ENCODE measurements at regions not wholly inside any gene's neighbourhood (a gene's known extent, or its start where the extent isn't known, plus 50 kb on each side); places are given as distances from the start of the nearest gene placed in this dataset.

DNA sequence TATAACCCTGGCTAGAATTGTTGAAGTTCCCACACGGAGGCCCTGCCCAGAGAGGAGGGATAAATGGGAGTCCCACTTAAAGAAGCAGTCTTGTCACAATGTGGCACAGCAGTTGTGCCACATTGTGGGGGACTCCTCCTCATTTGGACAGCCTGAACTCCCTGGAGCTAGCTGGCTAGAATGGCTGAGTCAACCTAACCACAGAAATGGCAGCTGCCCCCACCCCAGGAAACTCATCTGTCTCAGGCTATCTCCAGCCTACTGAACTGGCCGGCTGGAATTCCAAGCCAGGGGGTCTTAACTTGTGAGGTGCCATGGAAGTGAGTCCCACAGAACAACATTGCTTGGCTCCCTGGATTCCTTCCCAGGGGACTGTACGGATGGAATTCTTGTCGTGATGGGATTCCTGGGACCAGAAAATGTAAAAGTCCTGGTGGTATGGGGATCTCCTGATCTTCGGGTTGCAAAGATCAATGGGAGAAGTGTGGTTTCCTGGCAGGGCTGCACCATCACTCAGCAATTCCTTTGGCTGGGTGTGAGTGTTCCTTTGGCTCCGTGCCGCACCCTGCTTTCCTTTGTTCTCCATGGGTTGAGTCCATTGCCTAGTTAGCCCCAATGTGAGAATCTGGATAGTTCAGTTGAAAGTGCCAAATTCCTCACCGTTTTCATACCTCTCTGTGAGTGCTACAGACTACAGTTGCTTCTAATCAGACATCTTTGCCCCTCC is 791.2 kb upstream of the FAT3 start:
- Histone ChIP-seq H2BK15ac (ENCODE audit: low read depth, low read length) (no peak overlapping the region), H3K9me1 (ENCODE audit: insufficient read depth, low read length) (no peaks in the 10 kb centered on the region), H3K9me3 (ENCODE audit: control insufficient read depth, insufficient read depth, low read length) (peaks cover 16% of the 10 kb centered on the region), H3K4ac (ENCODE audit: low read depth, low read length) (no peak overlapping the region), H2AK9ac (replicated peaks; ENCODE audit: low read depth, low read length, poor library complexity) (no peak overlapping the region), H3K27me3 (ENCODE audit: control insufficient read depth, insufficient read depth, low read length) (no peaks in the 10 kb centered on the region), H3K4me1 (ENCODE audit: control insufficient read depth, insufficient read depth, low read length) (no peaks in the 10 kb centered on the region), H4K20me1 (ENCODE audit: insufficient read depth, low read length) (no peaks in the 10 kb centered on the region), H2BK5ac (ENCODE audit: low read depth, low read length, poor library complexity, severe bottlenecking) (no peak overlapping the region), H3K9ac (ENCODE audit: low read depth, low read length) (no peak overlapping the region), H3K23ac (ENCODE audit: low read depth, low read length) (no peak overlapping the region), H2AFZ (replicated peaks; ENCODE audit: low read length, poor library complexity) (no peak overlapping the region), H2BK20ac (ENCODE audit: low read depth, low read length) (no peak overlapping the region), H3K56ac (ENCODE audit: extremely low read depth, insufficient read depth, low read length) (no peak overlapping the region), H4K8ac (ENCODE audit: low read depth in 2 of 2, low read length in 2 of 2) (no peak overlapping the region), H4K91ac (ENCODE audit: insufficient read depth, low read depth, low read length) (no peak overlapping the region), H3K18ac (ENCODE audit: low read depth, low read length) (no peak overlapping the region), H3K14ac (replicated peaks; ENCODE audit: low read depth, low read length) (no peak overlapping the region), H4K5ac (ENCODE audit: low read depth, low read length) (no peak overlapping the region), H3K27ac (ENCODE audit: insufficient read depth, low read length) (no peak overlapping the region), H3K4me3 (ENCODE audit: insufficient read depth, low read depth, low read length) (no peak overlapping the region), H2BK120ac (ENCODE audit: low read depth, low read length) (no peak overlapping the region), H3K36me3 (ENCODE audit: control insufficient read depth, insufficient read depth, low read length) (no peaks in the 10 kb centered on the region), H3K4me2 (ENCODE audit: low read depth, low read length) (no peak overlapping the region), H2AK5ac (ENCODE audit: low read depth, low read length) (no peak overlapping the region), H3K79me1 (ENCODE audit: low read depth in 1 of 2, low read length in 2 of 2) (no peaks in the 10 kb centered on the region)
- ATAC-seq (ENCODE audit: low read depth) (no peak), DNase-seq (peak; percentile 30)
- POLR2A ChIA-PET (ENCODE audit: unreplicated experiment) = no interaction called here
- no TSS peak for BruUV-seq (replicated peaks)
- TF ChIP-seq, protein P1, sequence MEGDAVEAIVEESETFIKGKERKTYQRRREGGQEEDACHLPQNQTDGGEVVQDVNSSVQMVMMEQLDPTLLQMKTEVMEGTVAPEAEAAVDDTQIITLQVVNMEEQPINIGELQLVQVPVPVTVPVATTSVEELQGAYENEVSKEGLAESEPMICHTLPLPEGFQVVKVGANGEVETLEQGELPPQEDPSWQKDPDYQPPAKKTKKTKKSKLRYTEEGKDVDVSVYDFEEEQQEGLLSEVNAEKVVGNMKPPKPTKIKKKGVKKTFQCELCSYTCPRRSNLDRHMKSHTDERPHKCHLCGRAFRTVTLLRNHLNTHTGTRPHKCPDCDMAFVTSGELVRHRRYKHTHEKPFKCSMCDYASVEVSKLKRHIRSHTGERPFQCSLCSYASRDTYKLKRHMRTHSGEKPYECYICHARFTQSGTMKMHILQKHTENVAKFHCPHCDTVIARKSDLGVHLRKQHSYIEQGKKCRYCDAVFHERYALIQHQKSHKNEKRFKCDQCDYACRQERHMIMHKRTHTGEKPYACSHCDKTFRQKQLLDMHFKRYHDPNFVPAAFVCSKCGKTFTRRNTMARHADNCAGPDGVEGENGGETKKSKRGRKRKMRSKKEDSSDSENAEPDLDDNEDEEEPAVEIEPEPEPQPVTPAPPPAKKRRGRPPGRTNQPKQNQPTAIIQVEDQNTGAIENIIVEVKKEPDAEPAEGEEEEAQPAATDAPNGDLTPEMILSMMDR (conservative IDR thresholded peaks at IDR 0.05; ENCODE audit: low read depth, low read length) = no peak
- no peak for TF ChIP-seq FOS (IDR thresholded peaks at IDR 0.05; ENCODE audit: low read depth, low read length)
- no peak for TF ChIP-seq BHLHE40 (IDR thresholded peaks at IDR 0.05; ENCODE audit: low read depth, low read length)
- no peak for TF ChIP-seq SMC3 (IDR thresholded peaks at IDR 0.05; ENCODE audit: low read depth, low read length)
- no peak for TF ChIP-seq MAFK (IDR thresholded peaks at IDR 0.05; ENCODE audit: low read depth, low read length)
- no peak for TF ChIP-seq CHD1 (IDR thresholded peaks at IDR 0.05; ENCODE audit: low read depth, low read length)
- TF ChIP-seq RFX5 (IDR thresholded peaks at IDR 0.05; ENCODE audit: low read depth, low read length) = no peak
- no peak for TF ChIP-seq RCOR1 (IDR thresholded peaks at IDR 0.05; ENCODE audit: insufficient replicate concordance, low read length)
- TF ChIP-seq ELK1 (IDR thresholded peaks at IDR 0.05; ENCODE audit: borderline replicate concordance, low read depth, low read length) = no peak
- TF ChIP-seq, protein P2, sequence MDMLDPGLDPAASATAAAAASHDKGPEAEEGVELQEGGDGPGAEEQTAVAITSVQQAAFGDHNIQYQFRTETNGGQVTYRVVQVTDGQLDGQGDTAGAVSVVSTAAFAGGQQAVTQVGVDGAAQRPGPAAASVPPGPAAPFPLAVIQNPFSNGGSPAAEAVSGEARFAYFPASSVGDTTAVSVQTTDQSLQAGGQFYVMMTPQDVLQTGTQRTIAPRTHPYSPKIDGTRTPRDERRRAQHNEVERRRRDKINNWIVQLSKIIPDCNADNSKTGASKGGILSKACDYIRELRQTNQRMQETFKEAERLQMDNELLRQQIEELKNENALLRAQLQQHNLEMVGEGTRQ (IDR thresholded peaks at IDR 0.05; ENCODE audit: low read depth, low read length) = no peak
- TF ChIP-seq MAZ (IDR thresholded peaks at IDR 0.05; ENCODE audit: borderline replicate concordance, low read depth, low read length) = no peak
- TF ChIP-seq RAD21 (IDR thresholded peaks at IDR 0.05; ENCODE audit: low read length) = no peak
- TF ChIP-seq CEBPB (IDR thresholded peaks at IDR 0.05; ENCODE audit: low read depth, low read length) = no peak
- TF ChIP-seq NFE2L2 (IDR thresholded peaks at IDR 0.05; ENCODE audit: low read depth, low read length) = no peak
- TF ChIP-seq MXI1 (IDR thresholded peaks at IDR 0.05; ENCODE audit: borderline replicate concordance, low read depth, low read length) = no peak
- no peak for TF ChIP-seq POLR2A (IDR thresholded peaks at IDR 0.05; ENCODE audit: low read depth, low read length)
- intact Hi-C loops (cut with micrococcal nuclease) = no loop called here
- in situ Hi-C loops (cut with MboI; ENCODE audit: low sequenced_read_pairs) = no loop called here
- CTCF ChIA-PET = no interaction called here
- dilution Hi-C loops (cut with HindIII; ENCODE audit: low sequenced_read_pairs, unreplicated experiment) = no loop called here
- no CpG with 5 or more reads among the region's 8 CpGs for WGBS, 2 experiments (ENCODE audit: extremely low coverage in 2 of 2, insufficient read length in 1 of 2)

Measured in IMR-90 (cell line).